ENCODE measurements at regions not wholly inside any gene's neighbourhood (a gene's known extent, or its start where the extent isn't known, plus 50 kb on each side); places are given as distances from the start of the nearest gene placed in this dataset.

DNA sequence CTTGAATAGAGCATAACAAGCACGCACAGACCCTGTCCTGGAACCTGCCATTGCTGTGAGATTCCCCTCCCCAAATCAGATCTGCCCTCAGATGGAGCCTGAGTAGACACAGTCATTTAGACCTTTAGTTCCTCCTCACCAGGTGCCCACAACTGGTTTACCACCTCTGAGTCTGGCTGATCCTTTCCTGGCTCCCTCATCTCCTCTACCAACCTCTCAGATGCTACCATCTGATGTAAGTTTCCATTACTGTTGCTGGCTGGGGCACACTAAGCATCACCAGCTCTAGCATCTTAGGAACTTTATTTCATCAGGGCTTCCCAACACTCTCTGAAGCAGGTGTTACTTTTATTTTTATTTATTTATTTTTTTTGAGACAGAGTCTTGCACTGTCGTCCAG lies 288.3 kb downstream of the TLE3 start:
- Histone ChIP-seq H3F3A (replicated peaks; ENCODE audit: insufficient read depth) (no peaks in the 10 kb centered on the region), H3K4me2 (no peak overlapping the region), H4K20me1 (ENCODE audit: insufficient read depth) (no peaks in the 10 kb centered on the region), H3K9me2 (no peaks in the 10 kb centered on the region), H3K36me3 (replicated peaks in 1 of 2; ENCODE audit: control insufficient read depth in 1 of 2, insufficient read depth in 2 of 2, low read length in 1 of 2) (no peaks in the 10 kb centered on the region), H3K9ac (no peak overlapping the region), H2AFZ (ENCODE audit: low read depth) (no peak overlapping the region), H3K9me3 (no peaks in the 10 kb centered on the region), H3K27me3 (ENCODE audit: insufficient read depth) (no peaks in the 10 kb centered on the region), H3K4me3 (ENCODE audit: low read depth in 2 of 2, low read length in 1 of 2) (no peak overlapping the region), H3K27ac (ENCODE audit: low read depth in 2 of 2, low read length in 1 of 2) (no peak overlapping the region), H3K79me2 (ENCODE audit: insufficient read depth) (no peaks in the 10 kb centered on the region), H3K4me1 (ENCODE audit: control insufficient read depth in 1 of 2, insufficient read depth in 2 of 2, low read depth in 1 of 2, low read length in 1 of 2) (peaks cover 0 to 8% of the 10 kb centered on the region in 2 experiments; a peak in 1 of 4 replicates)
- TF ChIP-seq JUND (IDR thresholded peaks at IDR 0.05) (no peak), MXI1 (IDR thresholded peaks at IDR 0.05; ENCODE audit: low read depth, low read length) (no peak)
- TF ChIP-seq, protein P1, sequence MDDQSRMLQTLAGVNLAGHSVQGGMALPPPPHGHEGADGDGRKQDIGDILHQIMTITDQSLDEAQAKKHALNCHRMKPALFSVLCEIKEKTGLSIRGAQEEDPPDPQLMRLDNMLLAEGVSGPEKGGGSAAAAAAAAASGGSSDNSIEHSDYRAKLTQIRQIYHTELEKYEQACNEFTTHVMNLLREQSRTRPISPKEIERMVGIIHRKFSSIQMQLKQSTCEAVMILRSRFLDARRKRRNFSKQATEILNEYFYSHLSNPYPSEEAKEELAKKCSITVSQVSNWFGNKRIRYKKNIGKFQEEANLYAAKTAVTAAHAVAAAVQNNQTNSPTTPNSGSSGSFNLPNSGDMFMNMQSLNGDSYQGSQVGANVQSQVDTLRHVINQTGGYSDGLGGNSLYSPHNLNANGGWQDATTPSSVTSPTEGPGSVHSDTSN (IDR thresholded peaks at IDR 0.05), result no peak
- WGBS (ENCODE audit: low lambda C conversion rate), result 76% methylated on average over 2 of the region's 2 CpGs
- CTCF ChIA-PET, result no interaction called here
- no peak for DNase-seq
- POLR2A ChIA-PET, result no interaction called here

DNA sequence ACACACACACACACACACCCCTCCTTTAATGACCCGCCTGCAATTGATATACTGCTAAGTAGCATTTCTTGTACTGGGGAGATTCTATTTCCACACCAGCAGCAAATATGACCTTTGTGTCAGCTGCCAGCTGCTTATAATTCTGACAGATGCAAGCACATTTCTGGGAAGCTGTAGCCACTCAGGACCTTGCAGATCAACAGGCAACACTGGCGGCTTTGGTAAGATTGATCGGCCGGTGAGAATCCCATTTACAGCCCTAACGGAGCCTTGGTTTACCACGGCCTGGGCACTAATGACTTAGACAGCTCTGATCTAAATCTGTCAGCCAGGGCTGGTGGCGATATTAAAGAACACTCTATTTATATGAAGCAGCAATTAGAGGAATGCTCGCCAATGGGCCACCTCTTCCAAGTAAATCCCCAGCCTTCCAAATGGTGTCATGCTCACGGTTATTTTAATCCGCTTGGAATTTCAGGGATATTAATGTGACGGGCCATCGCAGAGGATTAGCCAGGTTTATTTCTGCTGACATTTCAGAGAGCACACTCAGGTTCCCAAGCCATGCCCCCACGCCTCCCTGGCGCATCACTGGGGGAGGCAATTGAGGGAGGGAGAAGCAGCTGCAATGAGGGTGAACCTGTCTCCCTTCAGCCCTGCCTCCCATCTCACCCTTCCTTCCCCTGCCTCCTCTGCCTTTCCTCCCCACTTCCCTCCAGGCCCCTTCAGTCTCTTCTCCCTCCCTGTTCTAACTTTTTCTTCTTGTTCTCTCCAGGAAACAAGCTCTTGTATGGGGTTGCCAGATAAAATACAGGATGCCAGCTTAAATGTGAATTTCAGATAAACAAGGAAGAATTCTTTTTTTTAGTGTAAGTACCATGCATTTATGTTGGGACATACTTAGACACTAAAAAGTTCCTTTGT lies 287.0 kb downstream of the TLE3 start:
- no peaks in the 10 kb centered on the region for H3F3A ChIP-seq (replicated peaks; ENCODE audit: insufficient read depth)
- no peak for DNase-seq
- H3K9me2 ChIP-seq, result no peaks in the 10 kb centered on the region
- no peaks in the 10 kb centered on the region for H3K27me3 ChIP-seq (ENCODE audit: insufficient read depth)
- H3K9ac ChIP-seq, result no peak overlapping the region
- H2AFZ ChIP-seq (ENCODE audit: low read depth), result no peak overlapping the region
- H3K27ac ChIP-seq (ENCODE audit: low read depth in 2 of 2, low read length in 1 of 2), result no peak overlapping the region
- H3K9me3 ChIP-seq, result no peaks in the 10 kb centered on the region
- peaks cover 0 to 9% of the 10 kb centered on the region in 2 experiments; a peak in 1 of 4 replicates for H3K4me1 ChIP-seq (ENCODE audit: control insufficient read depth in 1 of 2, insufficient read depth in 2 of 2, low read depth in 1 of 2, low read length in 1 of 2)
- ChIA-PET CTCF (interaction anchor here (1.1 kb wide), 2 partner anchors 8 to 14 kb away, joined by 3 read pairs; no protein-coding TSS in a partner anchor), POLR2A (no interaction called here)
- H3K79me2 ChIP-seq (ENCODE audit: insufficient read depth), result no peaks in the 10 kb centered on the region
- no peaks in the 10 kb centered on the region for H3K36me3 ChIP-seq (replicated peaks in 1 of 2; ENCODE audit: control insufficient read depth in 1 of 2, insufficient read depth in 2 of 2, low read length in 1 of 2)
- H4K20me1 ChIP-seq (ENCODE audit: insufficient read depth), result no peaks in the 10 kb centered on the region
- 90% methylated on average over 14 of the region's 14 CpGs for WGBS (ENCODE audit: low lambda C conversion rate)
- no peak overlapping the region for H3K4me3 ChIP-seq (ENCODE audit: low read depth in 2 of 2, low read length in 1 of 2)
- no peak overlapping the region for H3K4me2 ChIP-seq
- TF ChIP-seq SMC3 (IDR thresholded peaks at IDR 0.05; ENCODE audit: low read depth, low read length) (no peak), GABPA (IDR thresholded peaks at IDR 0.05; ENCODE audit: low read depth) (no peak), POLR2AphosphoS5 (IDR thresholded peaks at IDR 0.05; ENCODE audit: low read depth, low read length) (no peak), RAD21 (IDR thresholded peaks at IDR 0.05; ENCODE audit: low read length) (no peak), EP300 (IDR thresholded peaks at IDR 0.05; ENCODE audit: borderline replicate concordance in 1 of 2, low read depth in 1 of 2, low read length in 1 of 2) (no peak), FOSL2 (IDR thresholded peaks at IDR 0.05; ENCODE audit: borderline replicate concordance, low read depth) (no peak), RXRA (IDR thresholded peaks at IDR 0.05; ENCODE audit: borderline replicate concordance, low read depth) (no peak), YY1 (IDR thresholded peaks at IDR 0.05; ENCODE audit: low read depth) (no peak), MXI1 (IDR thresholded peaks at IDR 0.05; ENCODE audit: low read depth, low read length) (no peak), TAF1 (IDR thresholded peaks at IDR 0.05; ENCODE audit: borderline replicate concordance, low read depth, low read length) (no peak), GATA2 (CRISPR knock-in tag; IDR thresholded peaks at IDR 0.05) (no peak), NRF1 (IDR thresholded peaks at IDR 0.05; ENCODE audit: low read depth, low read length) (no peak), CHD2 (IDR thresholded peaks at IDR 0.05; ENCODE audit: low read length, partially characterized antibody) (no peak), TEAD4 (IDR thresholded peaks at IDR 0.05; ENCODE audit: borderline replicate concordance, insufficient read depth) (no peak)
- TF ChIP-seq, protein P2, sequence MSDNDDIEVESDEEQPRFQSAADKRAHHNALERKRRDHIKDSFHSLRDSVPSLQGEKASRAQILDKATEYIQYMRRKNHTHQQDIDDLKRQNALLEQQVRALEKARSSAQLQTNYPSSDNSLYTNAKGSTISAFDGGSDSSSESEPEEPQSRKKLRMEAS (IDR thresholded peaks at IDR 0.05; ENCODE audit: low read depth), result no peak
- TF ChIP-seq, protein P3, sequence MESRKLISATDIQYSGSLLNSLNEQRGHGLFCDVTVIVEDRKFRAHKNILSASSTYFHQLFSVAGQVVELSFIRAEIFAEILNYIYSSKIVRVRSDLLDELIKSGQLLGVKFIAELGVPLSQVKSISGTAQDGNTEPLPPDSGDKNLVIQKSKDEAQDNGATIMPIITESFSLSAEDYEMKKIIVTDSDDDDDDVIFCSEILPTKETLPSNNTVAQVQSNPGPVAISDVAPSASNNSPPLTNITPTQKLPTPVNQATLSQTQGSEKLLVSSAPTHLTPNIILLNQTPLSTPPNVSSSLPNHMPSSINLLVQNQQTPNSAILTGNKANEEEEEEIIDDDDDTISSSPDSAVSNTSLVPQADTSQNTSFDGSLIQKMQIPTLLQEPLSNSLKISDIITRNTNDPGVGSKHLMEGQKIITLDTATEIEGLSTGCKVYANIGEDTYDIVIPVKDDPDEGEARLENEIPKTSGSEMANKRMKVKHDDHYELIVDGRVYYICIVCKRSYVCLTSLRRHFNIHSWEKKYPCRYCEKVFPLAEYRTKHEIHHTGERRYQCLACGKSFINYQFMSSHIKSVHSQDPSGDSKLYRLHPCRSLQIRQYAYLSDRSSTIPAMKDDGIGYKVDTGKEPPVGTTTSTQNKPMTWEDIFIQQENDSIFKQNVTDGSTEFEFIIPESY (IDR thresholded peaks at IDR 0.05; ENCODE audit: borderline replicate concordance, low read depth), result no peak
- TF ChIP-seq, protein P4, sequence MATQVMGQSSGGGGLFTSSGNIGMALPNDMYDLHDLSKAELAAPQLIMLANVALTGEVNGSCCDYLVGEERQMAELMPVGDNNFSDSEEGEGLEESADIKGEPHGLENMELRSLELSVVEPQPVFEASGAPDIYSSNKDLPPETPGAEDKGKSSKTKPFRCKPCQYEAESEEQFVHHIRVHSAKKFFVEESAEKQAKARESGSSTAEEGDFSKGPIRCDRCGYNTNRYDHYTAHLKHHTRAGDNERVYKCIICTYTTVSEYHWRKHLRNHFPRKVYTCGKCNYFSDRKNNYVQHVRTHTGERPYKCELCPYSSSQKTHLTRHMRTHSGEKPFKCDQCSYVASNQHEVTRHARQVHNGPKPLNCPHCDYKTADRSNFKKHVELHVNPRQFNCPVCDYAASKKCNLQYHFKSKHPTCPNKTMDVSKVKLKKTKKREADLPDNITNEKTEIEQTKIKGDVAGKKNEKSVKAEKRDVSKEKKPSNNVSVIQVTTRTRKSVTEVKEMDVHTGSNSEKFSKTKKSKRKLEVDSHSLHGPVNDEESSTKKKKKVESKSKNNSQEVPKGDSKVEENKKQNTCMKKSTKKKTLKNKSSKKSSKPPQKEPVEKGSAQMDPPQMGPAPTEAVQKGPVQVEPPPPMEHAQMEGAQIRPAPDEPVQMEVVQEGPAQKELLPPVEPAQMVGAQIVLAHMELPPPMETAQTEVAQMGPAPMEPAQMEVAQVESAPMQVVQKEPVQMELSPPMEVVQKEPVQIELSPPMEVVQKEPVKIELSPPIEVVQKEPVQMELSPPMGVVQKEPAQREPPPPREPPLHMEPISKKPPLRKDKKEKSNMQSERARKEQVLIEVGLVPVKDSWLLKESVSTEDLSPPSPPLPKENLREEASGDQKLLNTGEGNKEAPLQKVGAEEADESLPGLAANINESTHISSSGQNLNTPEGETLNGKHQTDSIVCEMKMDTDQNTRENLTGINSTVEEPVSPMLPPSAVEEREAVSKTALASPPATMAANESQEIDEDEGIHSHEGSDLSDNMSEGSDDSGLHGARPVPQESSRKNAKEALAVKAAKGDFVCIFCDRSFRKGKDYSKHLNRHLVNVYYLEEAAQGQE (IDR thresholded peaks at IDR 0.05; ENCODE audit: low read depth, low read length), result no peak
- TF ChIP-seq, protein P5, sequence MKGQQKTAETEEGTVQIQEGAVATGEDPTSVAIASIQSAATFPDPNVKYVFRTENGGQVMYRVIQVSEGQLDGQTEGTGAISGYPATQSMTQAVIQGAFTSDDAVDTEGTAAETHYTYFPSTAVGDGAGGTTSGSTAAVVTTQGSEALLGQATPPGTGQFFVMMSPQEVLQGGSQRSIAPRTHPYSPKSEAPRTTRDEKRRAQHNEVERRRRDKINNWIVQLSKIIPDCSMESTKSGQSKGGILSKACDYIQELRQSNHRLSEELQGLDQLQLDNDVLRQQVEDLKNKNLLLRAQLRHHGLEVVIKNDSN (IDR thresholded peaks at IDR 0.05; ENCODE audit: borderline replicate concordance, low read depth), result no peak

Measured in SK-N-SH (cell line).